ENCODE measurements at regions not wholly inside any gene's neighbourhood (a gene's known extent, or its start where the extent isn't known, plus 50 kb on each side); places are given as distances from the start of the nearest gene placed in this dataset.

- no peak for TF ChIP-seq CTCF (IDR thresholded peaks at IDR 0.05)
- TF ChIP-seq POLR2A (IDR thresholded peaks at IDR 0.05): no peak
- no peaks in the 10 kb centered on the region for H3K4me1 ChIP-seq
- no peaks in the 10 kb centered on the region for H3K36me3 ChIP-seq
- no peak overlapping the region for H3K4me3 ChIP-seq
- H3K9me3 ChIP-seq: peaks cover 0 to 11% (median 0%) of the 10 kb centered on the region in 12 donors
- 90 to 93% (median 91%) methylated on average over 3 of the region's 3 CpGs for WGBS, 4 donors
- no peak for DNase-seq
- no peak for ATAC-seq
- intact Hi-C loops (cut with DNase I): no loop called here
- no peaks in the 10 kb centered on the region for H3K27me3 ChIP-seq
- no peak overlapping the region for H3K27ac ChIP-seq
Observed at GRCh38 chr5:82833277-82833676, 243.9 kb downstream of the TMEM167A start.

GRCh38 chr5:82832445-82832844, 244.7 kb downstream of the TMEM167A start:
- intact Hi-C loops (cut with DNase I): no loop called here
- Histone ChIP-seq H3K27me3 (no peaks in the 10 kb centered on the region), H3K4me3 (no peak overlapping the region), H3K27ac (no peak overlapping the region), H3K9me3 (peaks cover 0 to 11% (median 0%) of the 10 kb centered on the region in 12 donors), H3K4me1 (peaks cover 0 to 5% (median 0%) of the 10 kb centered on the region in 12 donors), H3K36me3 (no peaks in the 10 kb centered on the region)
- TF ChIP-seq CTCF (IDR thresholded peaks at IDR 0.05): no peak
- TF ChIP-seq POLR2A (IDR thresholded peaks at IDR 0.05): no peak
- DNase-seq (no peak), ATAC-seq (no peak)
- WGBS, 4 donors: 78 to 94% (median 83%) methylated on average over 2 of the region's 2 CpGs

GRCh38 chr5:82828211-82828610, 249.0 kb downstream of the TMEM167A start:
- no peaks in the 10 kb centered on the region for H3K36me3 ChIP-seq
- no peak overlapping the region for H3K27ac ChIP-seq
- H3K4me3 ChIP-seq: no peak overlapping the region
- H3K9me3 ChIP-seq: no peaks in the 10 kb centered on the region
- peaks cover 0 to 5% (median 0%) of the 10 kb centered on the region in 12 donors for H3K4me1 ChIP-seq
- 63 to 80% (median 76%) methylated on average over 3 of the region's 3 CpGs for WGBS, 4 donors
- DNase-seq (no peak), ATAC-seq (no peak)
- no peaks in the 10 kb centered on the region for H3K27me3 ChIP-seq
- intact Hi-C loops (cut with DNase I): no loop called here
- no peak for TF ChIP-seq POLR2A (IDR thresholded peaks at IDR 0.05)
- no peak for TF ChIP-seq CTCF (IDR thresholded peaks at IDR 0.05)

- no peaks in the 10 kb centered on the region for H3K27me3 ChIP-seq
- H3K27ac ChIP-seq: no peak overlapping the region
- H3K36me3 ChIP-seq: no peaks in the 10 kb centered on the region
- DNase-seq (no peak), ATAC-seq (no peak)
- no peak for TF ChIP-seq CTCF (IDR thresholded peaks at IDR 0.05)
- TF ChIP-seq POLR2A (IDR thresholded peaks at IDR 0.05): no peak
- intact Hi-C loops (cut with DNase I): no loop called here
- H3K4me3 ChIP-seq: no peak overlapping the region
- H3K4me1 ChIP-seq: peaks cover 0 to 5% (median 0%) of the 10 kb centered on the region in 12 donors
- no peaks in the 10 kb centered on the region for H3K9me3 ChIP-seq
- WGBS, 4 donors: 70 to 86% (median 70%) methylated on average over 5 of the region's 5 CpGs
Observed at GRCh38 chr5:82827651-82828050, 249.5 kb downstream of the TMEM167A start.
